HG03280 (cell line): ENCODE measurements at regions not wholly inside any gene's neighbourhood (a gene's known extent, or its start where the extent isn't known, plus 50 kb on each side); places are given as distances from the start of the nearest gene placed in this dataset.

Experiments used
- ATAC-seq: cut with Tn5 transposase; IDR thresholded peaks from one replicate; pipeline ENCODE4 v1.9.1; 2021; ENCODE audit warnings: mild to moderate bottlenecking, moderate library complexity; ENCODE audit not compliant: unreplicated experiment

- no peak for ATAC-seq
These were observed 295.4 kb upstream of the CRIM1 start for GRCh38 chr2:36060133-36060532.

GRCh38 chr2:36059691-36060090 lies 295.9 kb upstream of the CRIM1 start:
- ATAC-seq = peak; percentile 100

DNA sequence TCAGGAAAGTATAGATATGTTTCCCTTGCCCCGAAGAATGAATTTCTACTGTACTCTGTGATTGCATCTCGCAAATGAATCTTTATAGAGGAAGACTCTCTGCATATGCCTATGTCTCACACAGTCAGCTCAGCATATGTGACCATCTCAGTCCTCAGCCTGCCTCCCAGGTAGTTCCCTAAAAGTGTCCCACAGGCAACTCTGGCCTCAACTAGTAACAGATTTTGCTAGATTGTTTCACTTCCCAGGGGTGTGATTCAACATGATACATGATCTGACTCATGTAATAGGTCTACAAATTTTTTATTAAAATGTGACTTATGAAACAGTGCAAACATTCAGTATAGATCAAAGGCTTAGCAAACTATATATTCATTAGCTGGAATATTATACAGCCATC lies 296.6 kb upstream of the CRIM1 start:
- no peak for ATAC-seq

DNA sequence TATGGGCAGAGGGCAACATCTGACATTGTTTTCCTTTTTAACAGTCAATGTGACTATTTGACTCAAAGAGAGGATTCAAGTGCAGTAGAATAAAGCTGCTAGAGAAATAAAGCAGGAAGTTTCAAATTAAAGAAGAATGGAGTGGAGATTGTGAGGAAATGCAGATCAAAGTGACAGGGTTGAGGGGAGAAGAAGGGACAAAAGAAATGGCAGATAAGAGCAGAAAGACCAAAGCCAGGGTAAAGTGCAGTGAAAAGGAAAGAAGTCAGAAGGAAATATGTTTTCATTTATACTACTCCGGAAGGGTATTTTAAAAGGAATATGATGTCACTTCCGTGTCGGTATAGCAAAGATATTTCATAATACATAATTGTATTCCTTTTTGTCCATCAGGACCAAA lies 297.5 kb upstream of the CRIM1 start:
- ATAC-seq = no peak

DNA sequence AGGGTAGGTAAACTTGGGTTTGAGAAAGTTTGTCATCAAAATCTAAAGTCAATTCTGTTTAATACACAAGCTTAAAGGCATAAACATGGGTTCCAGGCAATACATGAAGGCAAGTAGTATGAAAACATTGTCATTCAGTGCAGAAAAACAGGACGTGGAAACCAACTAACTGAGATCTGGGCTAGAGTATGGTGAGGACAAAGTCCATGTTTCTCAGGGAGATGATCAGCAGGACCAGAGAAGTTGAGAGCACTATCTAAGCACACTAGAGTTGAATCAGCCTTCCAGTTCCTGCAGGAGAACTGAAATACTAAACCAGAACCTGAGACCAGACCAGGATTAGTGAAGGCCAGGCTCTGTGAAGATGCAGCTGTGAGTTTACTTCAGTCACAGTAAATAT lies 302.8 kb upstream of the CRIM1 start:
- ATAC-seq = no peak

DNA sequence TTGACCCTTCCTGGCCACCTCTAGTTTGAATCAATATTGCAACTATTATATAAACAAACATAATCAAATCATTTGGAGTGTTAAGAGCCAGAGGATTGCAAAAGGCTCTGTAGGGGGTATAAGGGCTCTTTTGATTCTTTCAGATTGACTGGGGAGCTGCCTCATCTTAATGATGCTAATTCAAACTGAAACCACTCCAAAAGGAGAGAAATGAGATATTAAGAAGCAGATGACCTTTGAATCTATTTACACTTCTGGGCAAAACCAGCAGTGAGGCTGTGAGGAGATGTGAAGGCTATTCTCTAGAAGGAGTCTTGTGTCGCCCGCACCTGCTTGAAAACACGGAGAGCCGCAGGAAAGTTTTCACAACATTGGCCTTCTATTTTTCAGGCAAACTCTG lies 311.2 kb upstream of the CRIM1 start:
- no peak for ATAC-seq

DNA sequence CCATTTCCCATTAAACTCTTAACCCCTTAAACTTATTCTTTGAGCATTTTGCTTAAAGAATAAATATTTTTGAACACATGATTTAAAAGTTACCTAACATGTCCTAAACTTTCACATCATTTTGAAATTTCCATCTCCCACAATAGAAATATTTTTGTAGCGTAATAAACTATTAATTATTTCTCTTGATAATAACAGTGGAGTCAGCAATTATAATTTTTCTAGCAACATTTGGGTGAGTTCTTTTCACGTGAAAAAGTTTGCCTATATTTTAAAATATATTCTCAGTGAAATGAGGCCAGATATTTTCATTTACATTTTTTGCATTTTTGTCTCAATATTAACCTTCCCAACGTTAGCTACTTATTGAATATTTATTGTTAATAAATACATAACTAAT lies 320.4 kb upstream of the CRIM1 start:
- no peak for ATAC-seq

DNA sequence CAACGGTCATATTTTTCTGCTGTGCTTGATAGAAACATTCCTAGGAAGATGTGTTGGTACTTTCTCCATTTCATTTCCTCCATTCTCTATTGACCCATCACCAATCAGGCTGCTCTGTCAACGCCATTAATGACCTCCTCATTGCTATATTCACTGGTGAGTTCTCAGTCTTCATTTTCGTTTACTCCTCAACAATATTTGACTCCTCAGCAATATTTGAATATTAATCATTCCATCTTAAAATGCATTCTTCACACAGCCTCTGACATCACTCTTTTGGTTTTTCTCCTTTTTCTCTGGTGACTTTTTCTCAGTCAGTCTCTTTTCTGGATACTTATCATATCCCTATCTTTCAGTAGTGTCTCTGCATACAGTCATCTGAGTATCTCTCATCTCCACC lies 323.5 kb upstream of the CRIM1 start:
- no peak for ATAC-seq

DNA sequence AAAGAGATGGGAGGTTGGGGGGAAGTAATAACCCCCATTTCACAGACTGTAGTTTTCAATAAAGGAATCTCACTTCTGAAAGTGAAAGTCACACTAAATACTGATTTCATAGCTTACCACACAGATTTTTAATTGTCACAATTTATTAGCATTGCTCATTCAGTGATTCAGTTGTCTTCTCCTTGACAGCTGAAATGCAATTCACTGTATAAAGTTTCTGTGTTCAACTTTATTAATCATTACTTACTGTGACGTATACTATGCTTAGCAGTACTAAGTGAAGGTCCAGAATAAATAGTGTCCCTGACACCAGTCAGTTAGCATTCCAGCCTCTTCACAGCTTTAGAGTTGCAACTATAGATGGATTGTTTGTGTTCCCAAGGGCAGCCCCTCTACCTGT lies 324.1 kb upstream of the CRIM1 start:
- no peak for ATAC-seq

- ATAC-seq = no peak
These were observed 328.0 kb upstream of the CRIM1 start for GRCh38 chr2:36027616-36028015.

GRCh38 chr2:36013064-36013463 lies 342.5 kb upstream of the CRIM1 start:
- no peak for ATAC-seq

GRCh38 chr2:36006444-36006843 lies 349.1 kb upstream of the CRIM1 start:
- no peak for ATAC-seq

DNA sequence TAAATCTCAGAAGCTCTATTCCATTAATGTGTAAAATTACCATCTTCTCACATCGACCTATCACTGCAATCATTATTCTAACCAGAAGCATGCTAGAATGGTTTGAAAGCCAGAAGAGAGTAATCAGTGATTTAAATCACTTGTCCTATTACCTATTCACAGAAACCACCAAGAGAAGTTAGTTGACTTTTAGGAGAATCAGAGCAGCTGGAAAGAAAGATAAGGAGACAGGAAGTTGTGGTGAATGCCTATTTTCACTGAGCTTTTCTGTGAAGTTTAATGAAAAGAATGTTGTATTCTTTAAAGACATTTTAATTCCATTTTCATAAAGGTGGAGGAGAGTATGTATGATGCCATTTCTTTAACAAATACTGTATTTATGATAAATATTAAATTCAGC lies 352.6 kb upstream of the CRIM1 start:
- ATAC-seq = no peak

GRCh38 chr2:35997488-35997887 lies 358.1 kb upstream of the CRIM1 start:
- ATAC-seq = no peak

DNA sequence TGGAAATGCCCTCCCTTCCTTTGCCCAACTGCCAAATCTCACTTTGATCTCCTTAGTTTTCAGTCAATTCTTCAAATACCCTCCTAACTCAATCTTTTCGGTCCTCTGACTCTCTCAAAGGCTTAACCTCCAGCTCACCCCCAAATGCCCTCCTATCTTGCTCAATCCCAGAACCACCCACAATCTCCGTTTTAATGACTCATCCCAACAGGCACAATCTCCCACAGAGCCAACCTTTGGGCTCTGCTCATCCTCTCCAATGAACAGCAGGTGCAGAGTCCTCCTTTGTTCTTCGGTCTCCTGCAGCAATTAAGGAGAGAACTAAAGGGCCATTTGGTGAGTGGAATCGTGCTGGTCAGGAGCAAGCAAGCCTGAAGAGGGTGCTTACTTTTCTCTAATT lies 366.1 kb upstream of the CRIM1 start:
- ATAC-seq = no peak

GRCh38 chr2:35989040-35989439 lies 366.5 kb upstream of the CRIM1 start:
- no peak for ATAC-seq

GRCh38 chr2:35986871-35987270 lies 368.7 kb upstream of the CRIM1 start:
- ATAC-seq = no peak

DNA sequence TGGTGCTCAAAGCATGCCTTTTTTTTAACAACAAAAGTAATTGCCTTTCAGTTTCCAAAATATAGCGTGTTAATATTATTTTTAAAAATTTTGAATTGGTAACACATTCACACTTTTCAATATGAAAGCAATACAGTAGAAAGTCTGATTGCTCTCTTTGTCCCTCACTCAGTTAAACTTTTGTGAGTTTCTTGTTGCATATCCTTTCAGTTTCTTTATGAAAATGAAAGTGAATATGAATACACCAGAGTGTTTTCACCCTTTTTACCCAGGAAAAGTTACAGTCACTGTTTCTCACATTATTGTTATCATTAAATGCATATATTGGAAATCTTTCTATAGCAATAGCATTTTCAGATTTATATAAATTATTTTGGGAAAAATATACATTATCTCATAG lies 377.4 kb upstream of the CRIM1 start:
- ATAC-seq = peak; percentile 89

DNA sequence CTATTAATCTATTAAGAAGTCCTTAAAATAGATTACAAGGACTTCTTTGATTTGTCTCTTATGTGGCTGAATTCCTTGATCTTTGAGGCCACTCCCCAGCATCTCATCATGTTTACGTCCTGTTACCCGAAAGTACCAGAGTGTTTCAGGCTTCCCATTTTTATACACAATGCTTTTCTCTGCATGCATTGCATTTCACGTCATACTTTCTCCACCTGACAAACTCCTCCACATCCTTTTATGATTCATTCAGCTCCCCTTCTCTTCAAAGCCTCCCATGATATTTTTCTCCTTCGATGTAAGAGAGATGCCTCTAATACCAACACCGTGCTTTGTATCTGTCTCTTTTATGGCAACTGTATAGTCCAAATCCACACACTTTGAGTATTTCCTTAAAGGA lies 379.0 kb upstream of the CRIM1 start:
- ATAC-seq = no peak

DNA sequence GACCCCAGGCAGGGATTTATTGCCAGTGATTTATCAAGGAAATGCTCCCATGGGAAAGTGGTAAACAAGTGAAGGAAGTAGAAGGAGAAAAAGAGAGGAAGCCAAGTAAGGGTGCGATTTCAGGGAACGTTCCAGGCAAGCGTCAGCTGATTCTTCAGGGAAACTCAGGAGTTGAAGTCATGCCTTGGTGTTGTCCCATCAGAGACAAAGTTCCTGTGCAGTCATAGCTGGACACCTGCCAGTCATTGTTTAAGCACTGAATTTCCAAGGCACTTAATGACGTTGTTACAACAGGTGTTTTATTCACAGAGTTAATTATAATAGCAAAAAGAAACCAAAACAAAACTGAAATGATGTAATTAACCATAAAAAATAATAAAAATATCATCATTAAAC lies 381.8 kb upstream of the CRIM1 start:
- ATAC-seq = no peak

GRCh38 chr2:35973132-35973736 lies 382.3 kb upstream of the CRIM1 start:
- no peak for ATAC-seq

DNA sequence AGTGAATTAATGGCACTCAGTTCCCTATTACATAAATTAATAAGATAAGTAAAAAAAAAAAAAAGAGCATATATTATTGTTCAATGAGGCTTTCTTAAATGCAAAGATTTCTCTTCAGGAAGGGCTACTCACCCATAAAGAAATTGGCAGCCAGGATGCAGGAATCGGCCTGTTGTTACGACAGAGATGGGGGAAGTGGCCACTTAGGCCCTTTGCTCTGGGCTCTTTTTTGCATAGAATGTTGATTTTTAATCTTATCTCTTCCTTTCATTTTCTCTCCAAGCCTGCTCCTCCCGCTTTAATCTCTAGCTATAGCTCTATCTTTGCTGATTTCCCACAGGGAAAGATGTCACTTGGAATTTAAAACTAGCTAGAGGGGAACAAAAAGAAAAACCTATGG lies 391.8 kb upstream of the CRIM1 start:
- ATAC-seq = no peak

GRCh38 chr2:35963357-35963756 lies 392.2 kb upstream of the CRIM1 start:
- ATAC-seq = no peak
